ENCODE measurements at regions not wholly inside any gene's neighbourhood (a gene's known extent, or its start where the extent isn't known, plus 50 kb on each side); places are given as distances from the start of the nearest gene placed in this dataset.
"Not testable (repeated sequence)": the region's sequence is repeated elsewhere in the genome, so short reads cannot be mapped to it uniquely, and the experiment has no call there.

DNA sequence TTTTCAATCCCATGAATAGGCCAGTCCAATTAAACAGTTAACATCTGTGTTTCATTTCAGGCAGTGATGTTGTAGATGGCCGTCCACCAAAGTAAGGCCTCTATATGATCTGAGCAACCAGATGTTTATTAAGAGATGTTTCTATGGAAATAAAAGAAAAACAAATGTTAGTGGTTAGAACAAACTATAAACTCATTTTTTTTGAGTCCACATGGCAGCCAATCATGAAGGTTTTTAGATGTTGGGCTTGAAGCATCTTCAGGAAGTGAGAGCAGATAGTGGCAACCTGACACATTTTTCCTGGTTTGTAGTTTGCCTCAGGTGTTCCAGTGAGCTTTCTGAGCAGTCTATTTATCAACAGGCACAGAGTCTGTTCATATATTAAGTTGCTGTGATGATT is 746.1 kb downstream of the PRIM2 start:
- TF ChIP-seq, protein P1, sequence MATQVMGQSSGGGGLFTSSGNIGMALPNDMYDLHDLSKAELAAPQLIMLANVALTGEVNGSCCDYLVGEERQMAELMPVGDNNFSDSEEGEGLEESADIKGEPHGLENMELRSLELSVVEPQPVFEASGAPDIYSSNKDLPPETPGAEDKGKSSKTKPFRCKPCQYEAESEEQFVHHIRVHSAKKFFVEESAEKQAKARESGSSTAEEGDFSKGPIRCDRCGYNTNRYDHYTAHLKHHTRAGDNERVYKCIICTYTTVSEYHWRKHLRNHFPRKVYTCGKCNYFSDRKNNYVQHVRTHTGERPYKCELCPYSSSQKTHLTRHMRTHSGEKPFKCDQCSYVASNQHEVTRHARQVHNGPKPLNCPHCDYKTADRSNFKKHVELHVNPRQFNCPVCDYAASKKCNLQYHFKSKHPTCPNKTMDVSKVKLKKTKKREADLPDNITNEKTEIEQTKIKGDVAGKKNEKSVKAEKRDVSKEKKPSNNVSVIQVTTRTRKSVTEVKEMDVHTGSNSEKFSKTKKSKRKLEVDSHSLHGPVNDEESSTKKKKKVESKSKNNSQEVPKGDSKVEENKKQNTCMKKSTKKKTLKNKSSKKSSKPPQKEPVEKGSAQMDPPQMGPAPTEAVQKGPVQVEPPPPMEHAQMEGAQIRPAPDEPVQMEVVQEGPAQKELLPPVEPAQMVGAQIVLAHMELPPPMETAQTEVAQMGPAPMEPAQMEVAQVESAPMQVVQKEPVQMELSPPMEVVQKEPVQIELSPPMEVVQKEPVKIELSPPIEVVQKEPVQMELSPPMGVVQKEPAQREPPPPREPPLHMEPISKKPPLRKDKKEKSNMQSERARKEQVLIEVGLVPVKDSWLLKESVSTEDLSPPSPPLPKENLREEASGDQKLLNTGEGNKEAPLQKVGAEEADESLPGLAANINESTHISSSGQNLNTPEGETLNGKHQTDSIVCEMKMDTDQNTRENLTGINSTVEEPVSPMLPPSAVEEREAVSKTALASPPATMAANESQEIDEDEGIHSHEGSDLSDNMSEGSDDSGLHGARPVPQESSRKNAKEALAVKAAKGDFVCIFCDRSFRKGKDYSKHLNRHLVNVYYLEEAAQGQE (IDR thresholded peaks at IDR 0.05; ENCODE audit: low read depth, low read length): not testable (repeated sequence)
- TF ChIP-seq, protein P2, sequence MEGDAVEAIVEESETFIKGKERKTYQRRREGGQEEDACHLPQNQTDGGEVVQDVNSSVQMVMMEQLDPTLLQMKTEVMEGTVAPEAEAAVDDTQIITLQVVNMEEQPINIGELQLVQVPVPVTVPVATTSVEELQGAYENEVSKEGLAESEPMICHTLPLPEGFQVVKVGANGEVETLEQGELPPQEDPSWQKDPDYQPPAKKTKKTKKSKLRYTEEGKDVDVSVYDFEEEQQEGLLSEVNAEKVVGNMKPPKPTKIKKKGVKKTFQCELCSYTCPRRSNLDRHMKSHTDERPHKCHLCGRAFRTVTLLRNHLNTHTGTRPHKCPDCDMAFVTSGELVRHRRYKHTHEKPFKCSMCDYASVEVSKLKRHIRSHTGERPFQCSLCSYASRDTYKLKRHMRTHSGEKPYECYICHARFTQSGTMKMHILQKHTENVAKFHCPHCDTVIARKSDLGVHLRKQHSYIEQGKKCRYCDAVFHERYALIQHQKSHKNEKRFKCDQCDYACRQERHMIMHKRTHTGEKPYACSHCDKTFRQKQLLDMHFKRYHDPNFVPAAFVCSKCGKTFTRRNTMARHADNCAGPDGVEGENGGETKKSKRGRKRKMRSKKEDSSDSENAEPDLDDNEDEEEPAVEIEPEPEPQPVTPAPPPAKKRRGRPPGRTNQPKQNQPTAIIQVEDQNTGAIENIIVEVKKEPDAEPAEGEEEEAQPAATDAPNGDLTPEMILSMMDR (IDR thresholded peaks at IDR 0.05): not testable (repeated sequence)

All from SK-N-SH (cell line).